Fibroblast of villous mesenchyme (primary cell): ENCODE measurements at regions not wholly inside any gene's neighbourhood (a gene's known extent, or its start where the extent isn't known, plus 50 kb on each side); places are given as distances from the start of the nearest gene placed in this dataset.

Source experiments
- DNase-seq: peaks from one replicate; pipeline ENCODE4 v3.0.0-alpha.2; 2010; ENCODE audit warnings: low read depth
- H3K4me3 ChIP-seq: 2 replicates; pipeline ENCODE4 v1.5.1; 2011; ENCODE audit warnings: low read depth, mild to moderate bottlenecking, low read length
- CTCF ChIP-seq: IDR thresholded peaks from 2 replicates; pipeline ENCODE4 v1.5.1; 2012; ENCODE audit warnings: low read depth, mild to moderate bottlenecking, low read length; ENCODE audit not compliant: insufficient read depth

GRCh38 chr17:72519598-72519936 lies 398.7 kb downstream of the SOX9 start:
- TF ChIP-seq CTCF = no peak
- H3K4me3 ChIP-seq = no peak overlapping the region
- DNase-seq = no peak

- no peak for TF ChIP-seq CTCF
- H3K4me3 ChIP-seq = no peak overlapping the region
- DNase-seq = no peak
These were observed 400.0 kb downstream of the SOX9 start for GRCh38 chr17:72520665-72521303.

GRCh38 chr17:72523491-72523890 lies 402.7 kb downstream of the SOX9 start:
- no peak for TF ChIP-seq CTCF
- H3K4me3 ChIP-seq = no peak overlapping the region
- no peak for DNase-seq

- no peak overlapping the region for H3K4me3 ChIP-seq
- DNase-seq = peak; percentile 12
- TF ChIP-seq CTCF = no peak
These were observed 404.6 kb downstream of the SOX9 start for GRCh38 chr17:72525225-72526015.

GRCh38 chr17:72526769-72527168 lies 405.9 kb downstream of the SOX9 start:
- no peak overlapping the region for H3K4me3 ChIP-seq
- no peak for DNase-seq
- TF ChIP-seq CTCF = no peak

- TF ChIP-seq CTCF = no peak
- DNase-seq = no peak
- H3K4me3 ChIP-seq = no peak overlapping the region
These were observed 407.0 kb downstream of the SOX9 start for GRCh38 chr17:72527789-72528188.
